Activated naive CD4-positive, alpha-beta T cell treated with anti-CD3 and anti-CD28 coated beads, Interleukin-2, amount 10 ng/mL, durations not matched to agents 7 days and 5 days (primary cell): ENCODE measurements at regions not wholly inside any gene's neighbourhood (a gene's known extent, or its start where the extent isn't known, plus 50 kb on each side); places are given as distances from the start of the nearest gene placed in this dataset.

Experiments
- CTCF ChIA-PET: fragments of 350-600 bp; sonication (Branson Sonifier 250); formaldehyde crosslinking; loops from one replicate; lab custom pipeline; 2021; ENCODE audit warnings: antibody characterized with exemption; lab: Charles Lee
- DNase-seq: peaks from one replicate; pipeline ENCODE4 v3.0.0-alpha.2; 2020
- H3K27ac Mint-ChIP-seq: one replicate; pipeline ENCODE4 v1.8.0; 2021; ENCODE audit warnings: mild to moderate bottlenecking, moderate library complexity, mixed read lengths
- H3K27me3 Mint-ChIP-seq: one replicate; pipeline ENCODE4 v1.8.0; 2021; ENCODE audit warnings: mild to moderate bottlenecking, mixed read lengths
- H3K36me3 Mint-ChIP-seq: one replicate; pipeline ENCODE4 v1.8.0; 2021; ENCODE audit warnings: mixed read lengths
- H3K4me1 Mint-ChIP-seq: one replicate; pipeline ENCODE4 v1.8.0; 2021; ENCODE audit warnings: mixed read lengths
- H3K4me3 Mint-ChIP-seq: one replicate; pipeline ENCODE4 v1.8.0; 2021; ENCODE audit warnings: mild to moderate bottlenecking, moderate library complexity, mixed read lengths
- H3K9me3 Mint-ChIP-seq: one replicate; pipeline ENCODE4 v1.8.0; 2021; ENCODE audit warnings: mixed read lengths

GRCh38 chr2:41775366-41776025 is 272.3 kb upstream of the PKDCC start:
- no peak for DNase-seq
- Mint-ChIP-seq H3K36me3 (no peaks in the 10 kb centered on the region), H3K27ac (no peak overlapping the region), H3K9me3 (no peaks in the 10 kb centered on the region), H3K27me3 (peaks cover 4% of the 10 kb centered on the region), H3K4me3 (no peak overlapping the region), H3K4me1 (no peaks in the 10 kb centered on the region)
- CTCF ChIA-PET, result no interaction called here

GRCh38 chr2:41779888-41780287 is 267.9 kb upstream of the PKDCC start:
- no peak overlapping the region for H3K4me3 Mint-ChIP-seq
- H3K36me3 Mint-ChIP-seq, result no peaks in the 10 kb centered on the region
- no peak for DNase-seq
- H3K4me1 Mint-ChIP-seq, result no peaks in the 10 kb centered on the region
- CTCF ChIA-PET, result no interaction called here
- H3K27ac Mint-ChIP-seq, result no peak overlapping the region
- no peaks in the 10 kb centered on the region for H3K9me3 Mint-ChIP-seq
- peaks cover 15% of the 10 kb centered on the region for H3K27me3 Mint-ChIP-seq

- peak; percentile 37 for DNase-seq
- H3K27ac Mint-ChIP-seq, result no peak overlapping the region
- peaks cover 20% of the 10 kb centered on the region for H3K27me3 Mint-ChIP-seq
- no peaks in the 10 kb centered on the region for H3K9me3 Mint-ChIP-seq
- H3K36me3 Mint-ChIP-seq, result no peaks in the 10 kb centered on the region
- no peak overlapping the region for H3K4me3 Mint-ChIP-seq
- CTCF ChIA-PET, result interaction anchor here (1.2 to 1.3 kb wide), 2 partner anchors 84 to 1869 kb away, joined by 3 to 6 read pairs; no protein-coding TSS in a partner anchor
- no peaks in the 10 kb centered on the region for H3K4me1 Mint-ChIP-seq
These were observed 265.3 kb upstream of the PKDCC start for GRCh38 chr2:41782306-41783158.

GRCh38 chr2:41784496-41784895 is 263.3 kb upstream of the PKDCC start:
- no peaks in the 10 kb centered on the region for H3K4me1 Mint-ChIP-seq
- H3K36me3 Mint-ChIP-seq, result no peaks in the 10 kb centered on the region
- DNase-seq, result no peak
- no peaks in the 10 kb centered on the region for H3K9me3 Mint-ChIP-seq
- CTCF ChIA-PET, result no interaction called here
- H3K4me3 Mint-ChIP-seq, result no peak overlapping the region
- H3K27me3 Mint-ChIP-seq, result peaks cover 16% of the 10 kb centered on the region
- no peak overlapping the region for H3K27ac Mint-ChIP-seq

GRCh38 chr2:41785251-41786022 is 262.4 kb upstream of the PKDCC start:
- Mint-ChIP-seq H3K9me3 (no peaks in the 10 kb centered on the region), H3K4me3 (no peak overlapping the region), H3K27me3 (peaks cover 16% of the 10 kb centered on the region), H3K4me1 (no peaks in the 10 kb centered on the region), H3K36me3 (no peaks in the 10 kb centered on the region), H3K27ac (no peak overlapping the region)
- no peak for DNase-seq
- CTCF ChIA-PET, result no interaction called here

GRCh38 chr2:41791523-41791922 is 256.3 kb upstream of the PKDCC start:
- Mint-ChIP-seq H3K27ac (no peak overlapping the region), H3K27me3 (no peaks in the 10 kb centered on the region), H3K36me3 (no peaks in the 10 kb centered on the region), H3K4me1 (no peaks in the 10 kb centered on the region), H3K9me3 (no peaks in the 10 kb centered on the region), H3K4me3 (no peak overlapping the region)
- peak; percentile 40 for DNase-seq
- CTCF ChIA-PET, result no interaction called here

GRCh38 chr2:41803361-41803760 is 244.5 kb upstream of the PKDCC start:
- H3K36me3 Mint-ChIP-seq, result no peaks in the 10 kb centered on the region

GRCh38 chr2:41806286-41806685 is 241.5 kb upstream of the PKDCC start:
- H3K4me3 Mint-ChIP-seq, result no peak overlapping the region
- DNase-seq, result no peak
- CTCF ChIA-PET, result no interaction called here
- H3K4me1 Mint-ChIP-seq, result no peaks in the 10 kb centered on the region
- no peaks in the 10 kb centered on the region for H3K36me3 Mint-ChIP-seq
- no peaks in the 10 kb centered on the region for H3K27me3 Mint-ChIP-seq
- no peak overlapping the region for H3K27ac Mint-ChIP-seq
- peaks cover 4% of the 10 kb centered on the region for H3K9me3 Mint-ChIP-seq

More at GRCh38 chr2:41803361-41803760, 244.5 kb upstream of the PKDCC start:
- Mint-ChIP-seq H3K27me3 (no peaks in the 10 kb centered on the region), H3K9me3 (peaks cover 8% of the 10 kb centered on the region), H3K27ac (no peak overlapping the region), H3K4me1 (no peaks in the 10 kb centered on the region), H3K4me3 (no peak overlapping the region)
- CTCF ChIA-PET, result no interaction called here
- DNase-seq, result no peak

- H3K4me3 Mint-ChIP-seq, result no peak overlapping the region
- H3K4me1 Mint-ChIP-seq, result no peaks in the 10 kb centered on the region
- H3K9me3 Mint-ChIP-seq, result peaks cover 2% of the 10 kb centered on the region
- CTCF ChIA-PET, result no interaction called here
- no peaks in the 10 kb centered on the region for H3K36me3 Mint-ChIP-seq
- no peak for DNase-seq
- peaks cover 4% of the 10 kb centered on the region for H3K27me3 Mint-ChIP-seq
- H3K27ac Mint-ChIP-seq, result no peak overlapping the region
These were observed 226.7 kb upstream of the PKDCC start for GRCh38 chr2:41821167-41821566.

- Mint-ChIP-seq H3K9me3 (no peaks in the 10 kb centered on the region), H3K4me3 (no peak overlapping the region), H3K27me3 (peaks cover 21% of the 10 kb centered on the region), H3K27ac (no peak overlapping the region), H3K4me1 (no peaks in the 10 kb centered on the region), H3K36me3 (no peaks in the 10 kb centered on the region)
- no peak for DNase-seq
- CTCF ChIA-PET, result no interaction called here
These were observed 220.9 kb upstream of the PKDCC start for GRCh38 chr2:41826921-41827320.

GRCh38 chr2:41827354-41827971 is 220.4 kb upstream of the PKDCC start:
- Mint-ChIP-seq H3K36me3 (no peaks in the 10 kb centered on the region), H3K4me3 (no peak overlapping the region), H3K9me3 (no peaks in the 10 kb centered on the region), H3K27ac (no peak overlapping the region), H3K27me3 (peaks cover 26% of the 10 kb centered on the region), H3K4me1 (no peaks in the 10 kb centered on the region)
- CTCF ChIA-PET, result no interaction called here
- DNase-seq, result no peak

GRCh38 chr2:41828052-41828643 is 219.7 kb upstream of the PKDCC start:
- Mint-ChIP-seq H3K4me1 (no peaks in the 10 kb centered on the region), H3K36me3 (no peaks in the 10 kb centered on the region), H3K4me3 (no peak overlapping the region), H3K27ac (no peak overlapping the region), H3K27me3 (peaks cover 26% of the 10 kb centered on the region), H3K9me3 (no peaks in the 10 kb centered on the region)
- CTCF ChIA-PET, result no interaction called here
- no peak for DNase-seq

GRCh38 chr2:41829052-41829451 is 218.8 kb upstream of the PKDCC start:
- CTCF ChIA-PET, result interaction anchor here (1.0 kb wide), 1 partner anchor 45 kb away, joined by 3 read pairs; no protein-coding TSS in a partner anchor
- no peak overlapping the region for H3K4me3 Mint-ChIP-seq
- H3K36me3 Mint-ChIP-seq, result no peaks in the 10 kb centered on the region
- DNase-seq, result no peak
- no peaks in the 10 kb centered on the region for H3K9me3 Mint-ChIP-seq
- H3K27ac Mint-ChIP-seq, result no peak overlapping the region
- no peaks in the 10 kb centered on the region for H3K4me1 Mint-ChIP-seq
- peaks cover 26% of the 10 kb centered on the region for H3K27me3 Mint-ChIP-seq

- no peaks in the 10 kb centered on the region for H3K36me3 Mint-ChIP-seq
- CTCF ChIA-PET, result no interaction called here
These were observed 217.2 kb upstream of the PKDCC start for GRCh38 chr2:41830600-41830999.

More at GRCh38 chr2:41830600-41830999, 217.2 kb upstream of the PKDCC start:
- Mint-ChIP-seq H3K4me3 (no peak overlapping the region), H3K9me3 (no peaks in the 10 kb centered on the region), H3K27me3 (peaks cover 26% of the 10 kb centered on the region), H3K4me1 (no peaks in the 10 kb centered on the region), H3K27ac (no peak overlapping the region)
- DNase-seq, result no peak
